Skeletal muscle satellite cell (primary cell): ENCODE measurements at regions not wholly inside any gene's neighbourhood (a gene's known extent, or its start where the extent isn't known, plus 50 kb on each side); places are given as distances from the start of the nearest gene placed in this dataset.

Source experiments
- H3K27me3 ChIP-seq: 2 replicates; pipeline ENCODE4 v1.7.0; 2013; ENCODE audit warnings: low read length; ENCODE audit not compliant: control insufficient read depth, insufficient read depth
- H3K36me3 ChIP-seq: 2 replicates; pipeline ENCODE4 v1.7.0; 2013; ENCODE audit warnings: mild to moderate bottlenecking, control low read depth, low read length; ENCODE audit not compliant: insufficient read depth
- H3K4me1 ChIP-seq: 2 replicates; pipeline ENCODE4 v1.7.0; 2013; ENCODE audit warnings: low read length; ENCODE audit not compliant: control insufficient read depth, insufficient read depth
- H3K4me2 ChIP-seq: 2 replicates; pipeline ENCODE4 v1.7.0; 2013; ENCODE audit warnings: mild to moderate bottlenecking, low read length
- H3K4me3 ChIP-seq: 2 replicates; pipeline ENCODE4 v1.7.0; 2013; ENCODE audit warnings: low read length
- H3K9ac ChIP-seq: 2 replicates; pipeline ENCODE4 v1.7.0; 2013; ENCODE audit warnings: mild to moderate bottlenecking, low read depth, low read length, moderate library complexity
- H3K9me3 ChIP-seq: replicated peaks from 2 replicates; pipeline ENCODE4 v1.7.0; 2013; ENCODE audit warnings: mild to moderate bottlenecking, control low read depth, low read length

DNA sequence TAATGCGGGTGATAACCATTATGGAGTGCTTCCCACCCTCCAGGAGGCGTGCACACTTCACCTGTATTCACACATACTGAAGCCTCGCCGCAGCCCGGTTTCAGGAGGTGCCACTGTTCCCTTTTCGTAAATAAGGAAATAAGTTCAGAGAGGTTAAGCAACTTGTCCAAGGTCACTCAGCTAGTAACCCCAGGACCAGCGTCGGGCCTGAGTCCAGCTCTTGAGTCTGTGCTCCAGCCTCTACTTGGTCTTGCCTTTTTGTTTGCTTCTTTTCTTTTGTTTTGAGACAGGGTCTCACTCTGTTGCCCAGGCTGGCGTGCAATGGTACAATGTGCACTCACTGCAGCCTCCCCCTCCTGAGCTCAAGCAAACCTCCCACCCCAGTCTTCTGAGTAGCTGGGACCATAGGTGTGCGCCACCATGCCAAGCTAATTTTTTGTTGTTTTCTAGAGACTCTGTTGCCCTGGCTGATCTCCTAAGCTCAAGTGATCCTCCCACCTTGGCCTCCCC, 63.5 kb upstream of the CIBAR2 start:
- Histone ChIP-seq H3K27me3 (no peaks in the 10 kb centered on the region), H3K36me3 (peaks cover 5% of the 10 kb centered on the region)

DNA sequence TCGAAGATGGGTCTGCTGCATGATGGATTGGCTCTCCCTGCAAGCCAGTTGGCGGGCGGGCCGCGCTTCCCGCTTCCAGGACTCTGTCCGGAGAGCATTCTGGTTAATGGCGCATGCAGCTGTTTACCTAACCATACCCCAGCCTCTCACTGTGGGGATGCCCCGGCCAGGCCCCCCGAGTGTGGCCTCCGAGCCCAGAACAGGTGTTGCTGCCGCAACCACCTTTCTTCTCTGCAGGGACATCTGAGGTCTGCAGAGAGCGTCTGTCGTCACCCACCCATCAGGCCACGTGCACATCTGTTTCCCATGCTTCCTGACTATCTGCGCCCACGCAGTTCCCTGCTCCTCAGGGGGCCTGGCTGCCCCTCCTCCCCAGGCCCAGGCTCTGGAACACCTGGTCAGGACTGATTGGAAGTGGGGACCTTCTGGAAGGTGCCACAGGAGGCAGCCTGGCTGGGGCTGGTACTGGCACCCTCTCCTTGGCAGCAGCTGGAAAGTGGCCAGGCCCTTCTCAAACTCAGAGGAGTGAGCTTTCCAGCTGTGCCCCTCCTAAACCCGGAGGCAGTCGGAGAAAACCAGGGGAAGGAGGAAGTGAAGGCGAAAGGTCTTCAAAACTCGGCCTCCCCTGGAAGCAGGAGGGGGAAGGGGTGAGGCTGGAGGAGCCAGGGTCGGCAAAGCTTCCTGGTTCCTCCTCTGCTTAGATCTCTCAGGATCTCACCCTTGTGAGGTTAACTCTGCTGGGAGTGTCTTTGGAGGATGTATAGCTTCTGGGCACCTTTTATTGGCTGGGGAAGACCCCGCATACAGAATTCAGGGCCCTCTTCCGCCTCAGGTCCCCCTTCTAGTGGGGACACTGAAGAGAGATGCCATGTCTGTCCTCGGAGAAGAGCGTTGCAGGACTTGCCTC, 64.5 kb upstream of the CIBAR2 start:
- H3K4me2 ChIP-seq: no peak overlapping the region
- H3K27me3 ChIP-seq: no peaks in the 10 kb centered on the region
- H3K4me3 ChIP-seq: no peak overlapping the region
- H3K4me1 ChIP-seq: peaks cover 50% of the 10 kb centered on the region
- H3K9ac ChIP-seq: no peak overlapping the region
- no peaks in the 10 kb centered on the region for H3K9me3 ChIP-seq
- H3K36me3 ChIP-seq: peaks cover 5% of the 10 kb centered on the region

More for the DNA sequence above, 63.5 kb upstream of the CIBAR2 start:
- H3K4me1 ChIP-seq: peaks cover 60% of the 10 kb centered on the region
- no peaks in the 10 kb centered on the region for H3K9me3 ChIP-seq
- H3K4me2 ChIP-seq: no peak overlapping the region
- H3K4me3 ChIP-seq: no peak overlapping the region
- no peak overlapping the region for H3K9ac ChIP-seq

DNA sequence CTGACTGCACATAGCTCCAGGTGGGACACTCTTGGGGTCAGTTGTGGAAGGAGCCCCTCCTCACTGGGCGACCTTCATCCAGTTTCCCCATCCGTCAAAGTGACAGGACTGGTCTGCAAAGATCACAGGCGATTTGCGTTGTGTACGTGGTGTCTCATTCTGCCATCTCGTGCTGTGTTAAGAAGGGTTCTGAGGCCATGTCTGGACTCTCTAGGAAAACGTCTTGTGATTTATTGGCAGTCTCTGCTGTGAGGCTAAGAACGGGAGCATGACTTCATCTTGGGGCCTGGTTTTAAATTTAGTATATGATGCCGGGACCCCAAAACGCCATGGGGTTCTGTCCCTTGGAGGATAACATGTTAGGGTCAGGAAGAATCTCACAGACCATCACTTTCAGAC, 65.2 kb upstream of the CIBAR2 start:
- Histone ChIP-seq H3K4me3 (no peak overlapping the region), H3K9me3 (no peaks in the 10 kb centered on the region), H3K4me2 (no peak overlapping the region), H3K9ac (no peak overlapping the region), H3K4me1 (peaks cover 44% of the 10 kb centered on the region), H3K27me3 (no peaks in the 10 kb centered on the region), H3K36me3 (peaks cover 9% of the 10 kb centered on the region)

DNA sequence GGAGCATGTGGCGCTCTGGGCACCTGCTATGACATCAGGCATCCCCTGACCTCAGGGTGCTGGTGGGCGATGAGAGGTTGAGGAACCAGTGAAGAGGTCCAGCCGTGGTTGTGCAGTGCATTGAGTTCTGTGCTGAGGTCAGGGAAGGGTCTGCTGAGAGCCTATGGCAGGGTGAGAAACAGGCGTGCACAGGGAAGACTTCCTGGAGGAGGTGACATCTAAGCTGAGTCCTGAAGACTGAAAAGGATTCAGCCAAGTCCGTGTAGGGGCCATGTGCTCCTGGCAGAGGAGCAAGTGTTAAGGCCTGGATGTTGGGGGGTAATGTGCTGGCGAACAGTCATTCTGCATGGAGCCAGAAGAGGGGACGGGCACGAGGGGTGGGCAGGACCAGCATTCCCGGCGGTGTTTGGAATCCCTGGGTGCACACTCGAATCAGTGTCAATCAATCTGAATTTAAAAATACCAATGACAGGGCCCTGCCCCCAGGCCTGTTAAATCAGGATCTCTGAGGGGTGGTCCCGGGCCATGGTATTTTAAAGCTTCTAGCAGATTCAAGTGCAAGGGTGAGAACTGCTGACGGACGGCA, 65.8 kb upstream of the CIBAR2 start:
- H3K9ac ChIP-seq: no peak overlapping the region
- H3K27me3 ChIP-seq: no peaks in the 10 kb centered on the region
- H3K9me3 ChIP-seq: no peaks in the 10 kb centered on the region
- H3K4me1 ChIP-seq: peaks cover 37% of the 10 kb centered on the region
- H3K4me3 ChIP-seq: no peak overlapping the region
- no peak overlapping the region for H3K4me2 ChIP-seq
- peaks cover 13% of the 10 kb centered on the region for H3K36me3 ChIP-seq

DNA sequence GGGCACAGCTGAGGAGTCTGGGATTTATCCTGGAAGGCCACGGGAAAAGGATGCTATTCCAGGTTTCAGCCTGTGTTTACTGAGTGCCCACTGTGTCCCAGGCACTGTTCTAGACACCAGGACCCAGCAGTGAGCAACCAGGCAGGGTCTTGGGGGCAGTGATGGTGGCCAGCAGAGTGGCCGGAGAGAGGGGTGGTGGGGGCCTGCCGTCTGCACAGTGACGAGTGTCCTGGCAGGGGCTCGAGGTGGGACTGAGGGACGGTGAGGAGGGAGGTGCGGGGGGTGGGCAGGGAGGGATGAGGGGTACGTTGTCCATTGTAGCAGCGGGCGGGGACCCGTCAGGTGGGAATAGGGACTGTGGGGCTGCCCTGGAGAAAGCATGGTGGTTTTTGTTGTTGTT, 66.3 kb upstream of the CIBAR2 start:
- no peak overlapping the region for H3K9ac ChIP-seq
- H3K9me3 ChIP-seq: no peaks in the 10 kb centered on the region
- H3K4me3 ChIP-seq: no peak overlapping the region
- no peaks in the 10 kb centered on the region for H3K27me3 ChIP-seq
- peaks cover 18% of the 10 kb centered on the region for H3K36me3 ChIP-seq
- H3K4me1 ChIP-seq: peaks cover 32% of the 10 kb centered on the region
- no peak overlapping the region for H3K4me2 ChIP-seq

DNA sequence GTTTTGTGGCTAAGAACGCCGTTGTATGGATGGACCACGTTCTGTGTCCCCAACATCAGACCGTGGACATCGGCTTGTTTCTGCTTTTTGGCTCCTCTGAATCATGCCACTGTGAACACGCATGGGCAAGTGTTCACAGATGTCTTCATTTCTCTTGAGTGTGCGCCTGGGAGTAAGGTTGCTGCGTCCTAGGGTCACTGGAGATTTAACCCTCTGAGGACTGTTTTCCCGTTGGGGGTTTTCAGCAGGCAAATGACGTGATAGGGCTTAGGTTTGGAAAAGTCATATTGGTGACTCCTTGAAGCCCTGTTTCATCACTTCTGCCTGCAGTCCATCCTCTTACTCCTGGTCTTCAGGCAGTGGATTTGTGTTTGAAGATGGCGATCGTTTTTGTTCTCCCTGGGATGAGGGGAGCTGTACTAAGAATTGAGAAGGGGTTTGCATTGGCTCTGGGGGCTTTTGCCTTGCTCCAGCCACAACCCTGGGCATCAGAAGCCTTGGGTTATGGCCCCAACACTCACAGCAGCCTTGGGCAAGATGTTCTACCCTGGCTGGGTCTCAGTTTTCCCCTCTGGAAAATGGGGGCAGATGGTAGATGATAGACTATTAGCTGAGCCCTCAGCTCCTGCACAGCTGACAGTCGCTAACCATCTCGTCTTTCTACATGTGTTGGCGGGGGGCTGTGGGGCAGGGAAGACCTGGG, 67.2 kb upstream of the CIBAR2 start:
- peaks cover 23% of the 10 kb centered on the region for H3K4me1 ChIP-seq
- H3K27me3 ChIP-seq: no peaks in the 10 kb centered on the region
- H3K9me3 ChIP-seq: peaks cover 7% of the 10 kb centered on the region
- H3K36me3 ChIP-seq: peaks cover 27% of the 10 kb centered on the region
- no peak overlapping the region for H3K4me2 ChIP-seq
- no peak overlapping the region for H3K9ac ChIP-seq
- no peak overlapping the region for H3K4me3 ChIP-seq

DNA sequence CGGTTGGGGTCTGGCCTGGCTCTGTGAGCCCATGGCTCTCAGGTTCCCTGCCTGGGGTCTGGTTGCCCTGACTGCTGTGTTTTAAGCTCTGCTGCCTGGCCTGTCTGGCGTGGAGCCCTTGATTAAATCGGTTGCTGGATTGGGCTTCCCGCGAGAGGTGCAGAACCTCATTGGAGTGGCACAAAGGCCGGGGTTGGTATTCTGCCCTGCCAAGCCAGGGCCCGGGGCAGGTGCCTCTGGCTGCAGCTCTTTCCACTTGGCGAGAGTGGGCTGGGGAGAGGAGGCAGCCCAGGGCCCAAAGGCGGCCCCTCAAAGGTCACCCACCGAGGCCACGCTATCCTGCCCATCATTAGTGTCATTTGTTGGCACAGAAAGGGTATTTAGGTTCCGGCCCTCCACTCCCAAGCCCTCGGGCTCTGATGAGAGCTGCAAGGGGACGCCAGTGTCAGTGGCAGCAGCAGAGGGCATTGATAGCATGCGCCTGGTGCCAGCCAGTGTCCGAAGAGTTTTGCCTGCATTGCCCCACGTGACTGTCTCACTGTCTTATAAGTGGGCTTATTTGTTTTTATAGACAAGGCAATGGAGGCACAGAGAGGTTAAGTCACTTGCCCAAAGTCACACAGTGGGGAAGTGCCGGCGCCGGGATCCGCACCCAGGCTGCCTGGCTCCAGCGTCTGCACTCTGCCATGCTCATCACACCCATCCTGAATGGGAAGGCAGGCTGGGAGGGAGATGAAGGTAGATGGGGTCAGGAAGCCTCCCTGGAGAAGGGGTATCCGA, 68.0 kb upstream of the CIBAR2 start:
- no peak overlapping the region for H3K4me3 ChIP-seq
- H3K27me3 ChIP-seq: no peaks in the 10 kb centered on the region
- peaks cover 7% of the 10 kb centered on the region for H3K9me3 ChIP-seq
- H3K9ac ChIP-seq: no peak overlapping the region
- no peak overlapping the region for H3K4me2 ChIP-seq
- H3K36me3 ChIP-seq: peaks cover 35% of the 10 kb centered on the region
- peaks cover 16% of the 10 kb centered on the region for H3K4me1 ChIP-seq

DNA sequence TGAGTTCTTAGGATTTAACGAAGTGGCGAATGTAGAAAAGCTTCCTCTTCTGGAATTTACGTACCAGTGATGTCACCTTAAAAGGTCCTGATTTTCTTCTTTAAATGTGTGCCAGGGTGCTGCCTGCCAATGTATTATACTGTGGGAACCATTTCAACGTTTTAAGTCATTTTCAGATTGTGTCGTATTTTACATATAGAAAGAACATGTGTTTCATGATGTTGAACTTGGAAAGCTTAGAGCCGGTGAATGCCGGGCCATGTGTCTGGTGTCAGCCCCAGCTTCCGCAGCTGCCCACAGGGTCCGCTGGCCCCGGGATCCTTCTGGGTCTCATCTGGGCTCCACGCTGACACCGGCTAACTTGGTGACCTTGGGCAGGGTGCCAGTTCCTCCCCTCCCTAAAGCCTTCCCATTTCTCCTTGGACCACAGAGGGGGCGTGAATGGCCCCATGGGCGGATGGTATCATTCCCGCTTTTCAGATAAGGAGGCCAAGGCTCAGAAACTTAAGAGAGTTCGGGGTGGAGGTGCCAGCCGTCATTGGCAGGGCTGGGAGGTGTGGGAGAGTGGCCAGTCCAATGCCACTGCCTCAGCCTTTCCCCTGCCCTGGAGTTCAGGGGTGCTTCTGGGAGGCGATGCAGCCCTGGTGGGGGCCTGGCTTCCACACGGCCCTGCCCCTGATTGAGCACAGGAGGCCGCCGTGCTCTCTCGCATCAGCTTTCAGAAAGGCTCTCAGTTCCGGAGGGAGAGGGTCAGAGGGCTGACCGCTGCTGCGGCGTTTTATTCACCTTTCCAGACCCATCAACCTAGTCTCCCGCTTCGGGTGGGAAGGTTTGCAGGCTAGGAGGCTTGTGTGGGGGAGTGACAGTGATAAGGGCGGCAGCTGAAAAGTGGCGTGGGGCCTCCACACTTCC, 68.8 kb upstream of the CIBAR2 start:
- peaks cover 42% of the 10 kb centered on the region for H3K36me3 ChIP-seq
- no peak overlapping the region for H3K9ac ChIP-seq

DNA sequence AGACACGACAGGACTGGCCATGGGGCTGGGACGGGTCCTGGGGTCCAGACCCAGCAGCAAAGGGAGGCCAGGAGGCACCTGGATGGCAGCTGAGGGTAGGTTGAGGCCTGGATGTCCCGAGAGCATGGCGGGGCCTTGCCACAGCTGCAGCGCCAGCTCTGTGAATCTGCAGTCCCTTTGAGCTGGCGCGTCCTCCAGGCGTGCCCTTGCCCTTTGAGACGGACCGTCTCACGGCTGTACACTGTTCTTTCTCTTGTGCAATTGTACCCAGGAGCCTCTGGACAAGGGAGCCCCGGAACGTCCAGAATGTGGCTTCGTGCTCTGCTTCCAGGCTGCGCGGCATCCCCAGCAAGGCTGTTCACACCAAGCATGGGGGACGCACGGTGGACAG, 69.5 kb upstream of the CIBAR2 start:
- Histone ChIP-seq H3K9ac (no peak overlapping the region), H3K9me3 (peaks cover 7% of the 10 kb centered on the region), H3K27me3 (no peaks in the 10 kb centered on the region), H3K36me3 (peaks cover 42% of the 10 kb centered on the region), H3K4me3 (no peak overlapping the region), H3K4me1 (peaks cover 2% of the 10 kb centered on the region), H3K4me2 (no peak overlapping the region)

More for the DNA sequence above, 68.8 kb upstream of the CIBAR2 start:
- Histone ChIP-seq H3K4me3 (no peak overlapping the region), H3K27me3 (no peaks in the 10 kb centered on the region), H3K9me3 (peaks cover 7% of the 10 kb centered on the region), H3K4me1 (peaks cover 9% of the 10 kb centered on the region), H3K4me2 (no peak overlapping the region)

DNA sequence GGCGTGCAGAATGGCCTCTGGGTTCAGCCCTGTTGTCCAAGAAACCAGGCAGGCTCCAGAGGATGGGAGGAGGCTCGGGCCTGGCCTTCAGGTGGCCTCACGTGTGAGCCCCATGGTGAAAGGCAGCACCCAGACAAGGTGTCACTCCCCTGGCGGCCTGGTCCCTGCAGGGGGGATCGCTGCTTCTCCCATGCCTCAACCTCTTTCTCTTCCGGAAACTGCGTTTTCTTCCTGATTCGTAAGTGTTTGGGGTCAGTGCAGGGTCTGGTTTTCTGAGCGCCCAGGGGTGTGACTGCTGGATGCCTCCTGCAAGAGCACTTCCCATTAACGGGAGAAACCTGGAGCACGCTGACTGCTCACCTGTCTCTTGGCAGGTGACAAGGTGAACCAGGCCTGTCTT, 70.0 kb upstream of the CIBAR2 start:
- H3K9ac ChIP-seq: no peak overlapping the region
- H3K27me3 ChIP-seq: no peaks in the 10 kb centered on the region
- peaks cover 7% of the 10 kb centered on the region for H3K9me3 ChIP-seq
- H3K4me1 ChIP-seq: peaks cover 6% of the 10 kb centered on the region
- H3K4me2 ChIP-seq: no peak overlapping the region
- H3K36me3 ChIP-seq: peaks cover 45% of the 10 kb centered on the region
- no peak overlapping the region for H3K4me3 ChIP-seq
